ENCODE measurements at regions not wholly inside any gene's neighbourhood (a gene's known extent, or its start where the extent isn't known, plus 50 kb on each side); places are given as distances from the start of the nearest gene placed in this dataset.

GRCh38 chr21:27225151-27225550 lies 258.3 kb upstream of the ADAMTS5 start (continued):
- no peak for TF ChIP-seq EZH2phosphoT487 (IDR thresholded peaks at IDR 0.05; ENCODE audit: unreplicated experiment)
- TF ChIP-seq EZH2 (IDR thresholded peaks at IDR 0.05; ENCODE audit: low read depth, unreplicated experiment), result no peak
- TF ChIP-seq POLR2AphosphoS5 (IDR thresholded peaks at IDR 0.05; ENCODE audit: low read depth), result no peak

GRCh38 chr21:27224169-27224568 lies 257.3 kb upstream of the ADAMTS5 start:
- H4K20me1 ChIP-seq (replicated peaks; ENCODE audit: insufficient read depth), result no peaks in the 10 kb centered on the region
- no peaks in the 10 kb centered on the region for H3F3A ChIP-seq (replicated peaks; ENCODE audit: low read depth)
- Mint-ChIP-seq H3K27ac (no peak overlapping the region), H3K4me3 (no peak overlapping the region), H3K9me3 (no peaks in the 10 kb centered on the region), H3K36me3 (ENCODE audit: low read depth) (no peaks in the 10 kb centered on the region), H3K4me1 (peaks cover 17% of the 10 kb centered on the region), H3K27me3 (ENCODE audit: insufficient read depth, low read depth, poor library complexity) (no peaks in the 10 kb centered on the region)
- no peak overlapping the region for H3K27ac ChIP-seq (ENCODE audit: low read depth)
- no peaks in the 10 kb centered on the region for H3K9me2 ChIP-seq (ENCODE audit: insufficient read depth)
- H3K4me3 ChIP-seq, result no peak overlapping the region
- no peaks in the 10 kb centered on the region for H3K27me3 ChIP-seq (ENCODE audit: insufficient read depth)
- no peaks in the 10 kb centered on the region for H3K36me3 ChIP-seq (ENCODE audit: insufficient read depth)
- no peak overlapping the region for H3K4me2 ChIP-seq
- ATAC-seq (no peak), DNase-seq (ENCODE audit: low spot score) (no peak)
- H2AFZ ChIP-seq, result no peak overlapping the region
- TF ChIP-seq ZNF331 (CRISPR knock-in tag; IDR thresholded peaks at IDR 0.05; ENCODE audit: low read depth) (no peak), EZH2phosphoT487 (IDR thresholded peaks at IDR 0.05; ENCODE audit: unreplicated experiment) (no peak), CREB1 (CRISPR knock-in tag; IDR thresholded peaks at IDR 0.05; ENCODE audit: low read depth) (no peak), ZNF462 (CRISPR knock-in tag; IDR thresholded peaks at IDR 0.05) (no peak), ETS1 (IDR thresholded peaks at IDR 0.05) (no peak), STAT1 (IDR thresholded peaks at IDR 0.05; ENCODE audit: unreplicated experiment) (no peak)
- H3K4me1 ChIP-seq (ENCODE audit: insufficient read depth), result peaks cover 16% of the 10 kb centered on the region
- no peaks in the 10 kb centered on the region for H3K79me2 ChIP-seq (replicated peaks; ENCODE audit: insufficient read depth)

All from GM23338 (cell line).